Sigmoid colon (tissue), 6 donors: ENCODE measurements at regions not wholly inside any gene's neighbourhood (a gene's known extent, or its start where the extent isn't known, plus 50 kb on each side); places are given as distances from the start of the nearest gene placed in this dataset.

Experiments used
- DNase-seq: peaks from one replicate; pipeline ENCODE4 v3.0.0-alpha.2; 2019
- H3K27ac ChIP-seq, 4 donors: fragments of 200-600 bp; sonication (generic); one replicate each; pipeline ENCODE4 v1.5.1; 2016 to 2019; ENCODE audit warnings: mild to moderate bottlenecking in 1 of 4
- H3K27me3 ChIP-seq, 3 donors: fragments of 200-600 bp; sonication (generic); one replicate each; pipeline ENCODE4 v1.5.1; 2019; ENCODE audit warnings: mild to moderate bottlenecking in 1 of 3
- H3K36me3 ChIP-seq, 4 donors: fragments of 200-600 bp; sonication (generic); one replicate each; pipeline ENCODE4 v1.5.1; 2016 to 2019
- H3K4me1 ChIP-seq, 4 donors: fragments of 200-600 bp; sonication (generic); one replicate each; pipeline ENCODE4 v1.5.1; 2017 to 2019
- H3K4me3 ChIP-seq, 4 donors: fragments of 200-600 bp; sonication (generic); one replicate each; pipeline ENCODE4 v1.5.1; 2017 to 2019; ENCODE audit warnings: mild to moderate bottlenecking in 2 of 4, moderate library complexity in 1 of 4
- H3K9me3 ChIP-seq, 4 donors: fragments of 200-600 bp in 3 of 4; sonication (generic) in 3 of 4; one replicate each; pipeline versions ENCODE4 v1.5.1 to v1.6.1; 2013 to 2019
- CTCF ChIP-seq, 4 experiments: fragments of 450-650 bp in 3 of 4; fragments of 200-600 bp in 1 of 4; IDR thresholded peaks; one replicate each; pipeline ENCODE4 v1.5.1; 2016 to 2019; ENCODE audit warnings: antibody characterized with exemption in 4 of 4, mild to moderate bottlenecking in 3 of 4, moderate library complexity in 2 of 4
- EP300 ChIP-seq, 4 donors: sonication (generic); formaldehyde crosslinking; IDR thresholded peaks; one replicate each; pipeline ENCODE4 v1.6.1; 2017; ENCODE audit warnings: antibody characterized with exemption in 4 of 4
- POLR2A ChIP-seq, 2 donors: fragments of 450-650 bp; IDR thresholded peaks; one replicate each; pipeline ENCODE4 v1.6.1; 2016; ENCODE audit warnings: antibody characterized with exemption in 2 of 2, mild to moderate bottlenecking in 2 of 2, moderate library complexity in 2 of 2
- POLR2AphosphoS5 ChIP-seq, 4 donors: sonication (generic); formaldehyde crosslinking; IDR thresholded peaks; one replicate each; pipeline ENCODE4 v1.6.1; 2017; ENCODE audit warnings: antibody characterized with exemption in 4 of 4
- WGBS, 2 donors: extraction: QIAGEN DNeasy Blood & Tissue Kit; methylation state at CpG; one replicate each; pipeline ENCODE4 v1.1.7; 2013; 5-methylcytosine and 5-hydroxymethylcytosine counted together
- intact Hi-C: fragments of 100-400 bp; cut with DNase I; formaldehyde crosslinking; loops from one replicate; pipeline ENCODE4 v1.15.1; 2023
- donor health status: healthy with polysubstance abuse.
- donor health status: healthy.

GRCh38 chr10:120372917-120373316 lies 84.1 kb upstream of the PLPP4 start:
- H3K27me3 ChIP-seq: peaks cover 0 to 5% (median 0%) of the 10 kb centered on the region in 3 donors
- H3K9me3 ChIP-seq: no peaks in the 10 kb centered on the region
- H3K4me3 ChIP-seq: no peak overlapping the region
- no peak for DNase-seq
- TF ChIP-seq POLR2AphosphoS5 (IDR thresholded peaks at IDR 0.05) (no peak), POLR2A (IDR thresholded peaks at IDR 0.05) (no peak), EP300 (IDR thresholded peaks at IDR 0.05) (no peak), CTCF (IDR thresholded peaks at IDR 0.05) (no peak)
- H3K4me1 ChIP-seq: no peaks in the 10 kb centered on the region
- H3K27ac ChIP-seq: no peak overlapping the region
- intact Hi-C loops: no loop called here
- H3K36me3 ChIP-seq: no peaks in the 10 kb centered on the region
- 70 to 73% methylated on average over 4 of the region's 4 CpGs for WGBS, 2 donors

- DNase-seq: no peak
- no peaks in the 10 kb centered on the region for H3K4me1 ChIP-seq
- WGBS, 2 donors: 83 to 86% methylated on average over 4 of the region's 4 CpGs
- no peaks in the 10 kb centered on the region for H3K27me3 ChIP-seq
- no peaks in the 10 kb centered on the region for H3K9me3 ChIP-seq
- H3K36me3 ChIP-seq: no peaks in the 10 kb centered on the region
- no peak for TF ChIP-seq CTCF (IDR thresholded peaks at IDR 0.05)
- TF ChIP-seq POLR2A (IDR thresholded peaks at IDR 0.05): no peak
- TF ChIP-seq EP300 (IDR thresholded peaks at IDR 0.05): no peak
- no peak for TF ChIP-seq POLR2AphosphoS5 (IDR thresholded peaks at IDR 0.05)
- H3K27ac ChIP-seq: no peak overlapping the region
- intact Hi-C loops: no loop called here
- no peak overlapping the region for H3K4me3 ChIP-seq
Observed at GRCh38 chr10:120375666-120376065, 81.4 kb upstream of the PLPP4 start.

GRCh38 chr10:120381931-120382330 lies 75.1 kb upstream of the PLPP4 start:
- H3K36me3 ChIP-seq: no peaks in the 10 kb centered on the region
- intact Hi-C loops: no loop called here
- no peak for DNase-seq
- H3K27me3 ChIP-seq: no peaks in the 10 kb centered on the region
- H3K27ac ChIP-seq: no peak overlapping the region
- TF ChIP-seq POLR2AphosphoS5 (IDR thresholded peaks at IDR 0.05) (no peak), CTCF (IDR thresholded peaks at IDR 0.05) (no peak), EP300 (IDR thresholded peaks at IDR 0.05) (no peak), POLR2A (IDR thresholded peaks at IDR 0.05) (no peak)
- no peak overlapping the region for H3K4me3 ChIP-seq
- H3K4me1 ChIP-seq: no peaks in the 10 kb centered on the region
- H3K9me3 ChIP-seq: no peaks in the 10 kb centered on the region
- 89% methylated on average over 7 of the region's 7 CpGs for WGBS, 2 donors

GRCh38 chr10:120382360-120382759 lies 74.7 kb upstream of the PLPP4 start:
- Histone ChIP-seq H3K4me1 (no peaks in the 10 kb centered on the region), H3K36me3 (no peaks in the 10 kb centered on the region), H3K27ac (no peak overlapping the region), H3K4me3 (no peak overlapping the region), H3K9me3 (no peaks in the 10 kb centered on the region), H3K27me3 (no peaks in the 10 kb centered on the region)
- intact Hi-C loops: no loop called here
- DNase-seq: no peak
- WGBS, 2 donors: 93 to 97% methylated on average over 1 of the region's 1 CpG
- TF ChIP-seq POLR2AphosphoS5 (IDR thresholded peaks at IDR 0.05) (no peak), CTCF (IDR thresholded peaks at IDR 0.05) (no peak), POLR2A (IDR thresholded peaks at IDR 0.05) (no peak), EP300 (IDR thresholded peaks at IDR 0.05) (no peak)

- Histone ChIP-seq H3K9me3 (no peaks in the 10 kb centered on the region), H3K4me3 (no peak overlapping the region), H3K27me3 (no peaks in the 10 kb centered on the region), H3K36me3 (no peaks in the 10 kb centered on the region), H3K27ac (no peak overlapping the region), H3K4me1 (no peaks in the 10 kb centered on the region)
- DNase-seq: no peak
- intact Hi-C loops: no loop called here
- TF ChIP-seq POLR2AphosphoS5 (IDR thresholded peaks at IDR 0.05): no peak
- TF ChIP-seq POLR2A (IDR thresholded peaks at IDR 0.05): no peak
- no peak for TF ChIP-seq CTCF (IDR thresholded peaks at IDR 0.05)
- no peak for TF ChIP-seq EP300 (IDR thresholded peaks at IDR 0.05)
- WGBS, 2 donors: 64 to 65% methylated on average over 4 of the region's 4 CpGs
Observed at GRCh38 chr10:120385992-120386391, 71.0 kb upstream of the PLPP4 start.
